ENCODE measurements at regions not wholly inside any gene's neighbourhood (a gene's known extent, or its start where the extent isn't known, plus 50 kb on each side); places are given as distances from the start of the nearest gene placed in this dataset.

GRCh38 chr1:63099188-63099587, 223.2 kb upstream of the FOXD3 start:
- Histone ChIP-seq H3K4me3 (IDR thresholded peaks at IDR 0.05; ENCODE audit: insufficient read depth, low read depth, low read length) (no peak overlapping the region), H3K79me2 (ENCODE audit: insufficient read depth, low read depth) (no peaks in the 10 kb centered on the region), H3K4me2 (no peak overlapping the region), H3K4me1 (ENCODE audit: low read depth, poor library complexity, severe bottlenecking) (no peaks in the 10 kb centered on the region), H3K27ac (no peak overlapping the region), H3K36me3 (ENCODE audit: insufficient read depth) (no peaks in the 10 kb centered on the region), H3K9ac (no peak overlapping the region), H3K27me3 (ENCODE audit: insufficient read depth, low read depth) (no peaks in the 10 kb centered on the region), H2AFZ (ENCODE audit: low read depth) (no peak overlapping the region), H4K20me1 (ENCODE audit: insufficient read depth) (no peaks in the 10 kb centered on the region)
- TF ChIP-seq, protein P1, sequence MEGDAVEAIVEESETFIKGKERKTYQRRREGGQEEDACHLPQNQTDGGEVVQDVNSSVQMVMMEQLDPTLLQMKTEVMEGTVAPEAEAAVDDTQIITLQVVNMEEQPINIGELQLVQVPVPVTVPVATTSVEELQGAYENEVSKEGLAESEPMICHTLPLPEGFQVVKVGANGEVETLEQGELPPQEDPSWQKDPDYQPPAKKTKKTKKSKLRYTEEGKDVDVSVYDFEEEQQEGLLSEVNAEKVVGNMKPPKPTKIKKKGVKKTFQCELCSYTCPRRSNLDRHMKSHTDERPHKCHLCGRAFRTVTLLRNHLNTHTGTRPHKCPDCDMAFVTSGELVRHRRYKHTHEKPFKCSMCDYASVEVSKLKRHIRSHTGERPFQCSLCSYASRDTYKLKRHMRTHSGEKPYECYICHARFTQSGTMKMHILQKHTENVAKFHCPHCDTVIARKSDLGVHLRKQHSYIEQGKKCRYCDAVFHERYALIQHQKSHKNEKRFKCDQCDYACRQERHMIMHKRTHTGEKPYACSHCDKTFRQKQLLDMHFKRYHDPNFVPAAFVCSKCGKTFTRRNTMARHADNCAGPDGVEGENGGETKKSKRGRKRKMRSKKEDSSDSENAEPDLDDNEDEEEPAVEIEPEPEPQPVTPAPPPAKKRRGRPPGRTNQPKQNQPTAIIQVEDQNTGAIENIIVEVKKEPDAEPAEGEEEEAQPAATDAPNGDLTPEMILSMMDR (conservative IDR thresholded peaks at IDR 0.05; ENCODE audit: low read depth, low read length), result no peak

DNA sequence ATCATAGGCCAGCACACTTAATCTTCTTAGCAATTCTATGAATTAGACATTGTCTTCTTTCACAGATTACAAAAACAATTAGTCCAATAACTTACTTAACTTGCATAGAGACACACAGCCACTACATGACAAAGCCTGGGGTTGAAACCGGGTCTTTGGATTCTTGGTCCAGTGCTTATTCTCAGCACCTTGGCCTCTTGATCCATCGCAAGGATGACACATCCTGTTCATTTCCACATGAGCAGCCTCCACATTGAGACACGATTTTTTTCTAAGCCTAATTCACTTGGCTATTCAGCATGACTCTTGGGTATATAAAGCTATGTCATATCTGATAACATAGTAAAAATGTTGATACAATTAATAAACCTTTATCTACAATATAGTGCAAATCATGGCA, 221.0 kb upstream of the FOXD3 start:
- no peaks in the 10 kb centered on the region for H3K79me2 ChIP-seq (ENCODE audit: insufficient read depth, low read depth)
- no peak overlapping the region for H3K27ac ChIP-seq
- H3K27me3 ChIP-seq (ENCODE audit: insufficient read depth, low read depth), result no peaks in the 10 kb centered on the region
- TF ChIP-seq, protein P1 (conservative IDR thresholded peaks at IDR 0.05; ENCODE audit: low read depth, low read length), result no peak
- no peak overlapping the region for H3K4me3 ChIP-seq (IDR thresholded peaks at IDR 0.05; ENCODE audit: insufficient read depth, low read depth, low read length)
- H3K36me3 ChIP-seq (ENCODE audit: insufficient read depth), result no peaks in the 10 kb centered on the region
- no peaks in the 10 kb centered on the region for H3K4me1 ChIP-seq (ENCODE audit: low read depth, poor library complexity, severe bottlenecking)
- no peak overlapping the region for H3K9ac ChIP-seq
- no peaks in the 10 kb centered on the region for H4K20me1 ChIP-seq (ENCODE audit: insufficient read depth)
- no peak overlapping the region for H2AFZ ChIP-seq (ENCODE audit: low read depth)
- H3K4me2 ChIP-seq, result no peak overlapping the region

DNA sequence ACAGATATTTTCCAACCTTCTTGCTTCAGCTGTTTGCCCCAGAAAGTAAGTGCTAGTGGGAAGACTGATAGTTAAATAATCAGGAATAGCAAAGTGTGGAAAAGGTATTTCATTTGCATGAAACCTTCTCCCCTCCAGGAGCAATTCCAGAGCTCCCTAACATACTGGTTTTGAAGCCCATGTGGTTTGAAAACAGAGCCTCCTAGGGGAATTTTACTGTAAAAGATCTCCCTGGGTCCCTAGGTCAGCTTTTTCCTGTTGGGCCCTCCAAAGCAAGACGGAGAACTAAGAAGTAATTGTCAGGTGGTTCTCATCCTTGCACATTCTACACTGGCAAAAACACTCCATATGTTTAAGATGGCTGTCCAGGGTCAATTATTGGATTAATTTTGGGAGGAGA, 218.7 kb upstream of the FOXD3 start:
- Histone ChIP-seq H3K27ac (no peak overlapping the region), H3K4me2 (no peak overlapping the region), H3K36me3 (ENCODE audit: insufficient read depth) (no peaks in the 10 kb centered on the region), H3K27me3 (ENCODE audit: insufficient read depth, low read depth) (no peaks in the 10 kb centered on the region), H3K79me2 (ENCODE audit: insufficient read depth, low read depth) (no peaks in the 10 kb centered on the region), H4K20me1 (ENCODE audit: insufficient read depth) (no peaks in the 10 kb centered on the region), H3K4me3 (IDR thresholded peaks at IDR 0.05; ENCODE audit: insufficient read depth, low read depth, low read length) (no peak overlapping the region), H3K4me1 (ENCODE audit: low read depth, poor library complexity, severe bottlenecking) (no peaks in the 10 kb centered on the region), H2AFZ (ENCODE audit: low read depth) (no peak overlapping the region), H3K9ac (no peak overlapping the region)
- TF ChIP-seq, protein P1 (conservative IDR thresholded peaks at IDR 0.05; ENCODE audit: low read depth, low read length), result no peak

DNA sequence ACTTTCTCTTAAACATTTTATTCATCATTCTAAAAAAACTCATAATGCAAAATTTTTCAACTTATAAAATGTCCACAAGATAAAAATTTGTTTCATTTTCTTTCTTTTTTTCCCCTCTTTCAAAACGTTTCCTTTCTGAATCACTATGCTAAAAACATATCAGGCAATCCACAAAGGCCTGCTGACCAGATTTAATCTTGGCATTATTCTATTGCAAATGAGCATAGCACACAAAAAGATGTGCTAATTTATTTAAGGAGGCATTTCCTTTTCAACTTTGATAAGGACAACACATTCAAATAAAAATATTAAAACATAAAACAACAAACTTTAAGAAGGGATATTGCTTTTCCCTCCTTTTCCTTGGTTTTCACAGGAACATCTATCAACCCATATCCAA, 215.3 kb upstream of the FOXD3 start:
- Histone ChIP-seq H3K79me2 (ENCODE audit: insufficient read depth, low read depth) (no peaks in the 10 kb centered on the region), H4K20me1 (ENCODE audit: insufficient read depth) (no peaks in the 10 kb centered on the region), H2AFZ (ENCODE audit: low read depth) (no peak overlapping the region), H3K4me3 (IDR thresholded peaks at IDR 0.05; ENCODE audit: insufficient read depth, low read depth, low read length) (no peak overlapping the region), H3K4me2 (no peak overlapping the region), H3K4me1 (ENCODE audit: low read depth, poor library complexity, severe bottlenecking) (no peaks in the 10 kb centered on the region), H3K9ac (no peak overlapping the region), H3K27me3 (ENCODE audit: insufficient read depth, low read depth) (no peaks in the 10 kb centered on the region), H3K36me3 (ENCODE audit: insufficient read depth) (no peaks in the 10 kb centered on the region), H3K27ac (no peak overlapping the region)
- TF ChIP-seq, protein P1 (conservative IDR thresholded peaks at IDR 0.05; ENCODE audit: low read depth, low read length), result no peak

DNA sequence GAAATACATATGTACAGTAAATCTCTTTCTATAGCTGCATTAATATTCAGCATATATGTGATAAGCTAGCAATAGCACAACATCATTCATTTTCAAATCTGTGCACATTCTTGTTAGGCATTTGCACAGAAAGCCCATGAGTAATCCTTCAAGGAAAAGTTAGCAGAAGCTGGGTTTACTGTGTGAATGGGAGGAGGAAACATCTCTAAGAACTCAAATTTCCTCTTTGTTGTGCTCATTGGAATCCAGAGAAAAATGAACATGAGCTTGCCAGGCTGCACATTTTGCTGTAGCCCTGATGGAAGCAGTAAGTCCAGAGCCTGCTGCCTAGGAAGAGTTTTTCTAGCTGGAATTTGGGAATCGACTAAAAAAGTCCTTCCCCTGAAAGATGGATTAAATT, 214.2 kb upstream of the FOXD3 start:
- Histone ChIP-seq H3K4me1 (ENCODE audit: low read depth, poor library complexity, severe bottlenecking) (no peaks in the 10 kb centered on the region), H3K27me3 (ENCODE audit: insufficient read depth, low read depth) (no peaks in the 10 kb centered on the region), H3K9ac (no peak overlapping the region), H4K20me1 (ENCODE audit: insufficient read depth) (no peaks in the 10 kb centered on the region), H3K27ac (no peak overlapping the region), H3K79me2 (ENCODE audit: insufficient read depth, low read depth) (no peaks in the 10 kb centered on the region), H2AFZ (ENCODE audit: low read depth) (no peak overlapping the region), H3K36me3 (ENCODE audit: insufficient read depth) (no peaks in the 10 kb centered on the region), H3K4me3 (IDR thresholded peaks at IDR 0.05; ENCODE audit: insufficient read depth, low read depth, low read length) (no peak overlapping the region), H3K4me2 (no peak overlapping the region)
- TF ChIP-seq, protein P1 (conservative IDR thresholded peaks at IDR 0.05; ENCODE audit: low read depth, low read length), result no peak

All from KMS-11 (cell line).